Effector CD4-positive, alpha-beta T cell (primary cell): ENCODE measurements at regions not wholly inside any gene's neighbourhood (a gene's known extent, or its start where the extent isn't known, plus 50 kb on each side); places are given as distances from the start of the nearest gene placed in this dataset.

Experiments used
- DNase-seq: peaks from one replicate; pipeline ENCODE4 v3.0.0-alpha.2; 2020

GRCh38 chr1:168970926-168971659 lies 135.4 kb upstream of the ATP1B1 start:
- no peak for DNase-seq

DNA sequence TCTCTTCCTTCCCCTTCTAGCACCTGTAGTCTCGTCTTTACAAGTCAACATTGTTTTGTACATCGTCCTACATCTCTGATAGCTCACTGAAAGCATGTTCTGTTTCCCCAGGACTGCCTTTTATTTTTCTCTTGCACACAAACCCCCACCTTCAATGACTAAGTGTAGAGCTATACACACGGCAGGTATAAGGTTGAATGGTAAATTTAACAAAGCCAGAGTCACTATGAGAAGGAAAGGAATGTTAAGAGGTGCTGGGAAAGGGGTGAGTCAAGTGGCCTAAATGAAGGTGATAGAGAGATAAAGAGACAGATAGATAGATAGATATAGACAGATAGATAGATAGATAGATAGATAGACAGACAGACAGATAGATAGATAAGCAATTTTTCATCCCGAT lies 134.3 kb upstream of the ATP1B1 start:
- DNase-seq = no peak

- DNase-seq = no peak
Observed at GRCh38 chr1:168972887-168973286, 133.6 kb upstream of the ATP1B1 start.

- no peak for DNase-seq
Observed at GRCh38 chr1:168974117-168974516, 132.4 kb upstream of the ATP1B1 start.

- no peak for DNase-seq
Observed at GRCh38 chr1:168974611-168975010, 131.9 kb upstream of the ATP1B1 start.

GRCh38 chr1:168976267-168976666 lies 130.2 kb upstream of the ATP1B1 start:
- DNase-seq = no peak

- no peak for DNase-seq
Observed at GRCh38 chr1:168977618-168978017, 128.9 kb upstream of the ATP1B1 start.

GRCh38 chr1:168979276-168979675 lies 127.2 kb upstream of the ATP1B1 start:
- no peak for DNase-seq

DNA sequence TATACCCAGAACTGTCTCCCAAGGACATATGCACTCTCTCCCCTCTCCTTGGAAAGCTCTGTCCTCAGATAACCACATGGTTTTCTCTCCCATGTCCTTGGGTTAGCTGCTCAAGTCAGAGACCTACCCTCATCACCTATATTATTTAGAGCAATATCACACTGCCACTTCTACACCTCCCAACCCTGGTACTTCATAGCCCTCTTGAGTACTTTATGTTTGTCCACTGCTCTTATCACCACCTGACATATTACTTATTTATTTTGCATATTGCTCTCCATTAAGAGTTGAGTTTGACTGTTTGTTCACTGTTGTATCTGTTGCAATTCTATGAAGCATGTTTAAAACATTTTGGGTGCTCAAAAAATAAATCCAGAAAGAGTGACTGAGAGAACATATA lies 126.3 kb upstream of the ATP1B1 start:
- DNase-seq = no peak

DNA sequence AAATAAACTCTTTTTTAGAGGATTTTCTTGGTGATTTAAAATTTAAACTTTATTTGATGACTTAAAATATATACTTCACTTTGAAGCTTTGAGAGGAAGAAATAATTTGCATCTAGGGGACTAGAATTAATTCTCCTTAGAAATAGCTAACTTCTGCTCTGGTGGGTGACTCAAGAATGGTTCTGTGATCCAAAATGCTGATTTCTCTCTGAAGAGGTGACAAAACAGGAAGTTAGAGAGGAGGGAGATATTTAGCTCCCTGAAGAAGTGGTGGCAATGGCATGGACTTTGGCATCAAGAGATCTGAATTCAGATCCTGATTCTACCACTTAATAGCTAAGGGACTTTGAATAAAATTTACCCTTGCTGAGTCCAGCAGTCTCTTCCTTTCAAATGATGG lies 125.8 kb upstream of the ATP1B1 start:
- no peak for DNase-seq

DNA sequence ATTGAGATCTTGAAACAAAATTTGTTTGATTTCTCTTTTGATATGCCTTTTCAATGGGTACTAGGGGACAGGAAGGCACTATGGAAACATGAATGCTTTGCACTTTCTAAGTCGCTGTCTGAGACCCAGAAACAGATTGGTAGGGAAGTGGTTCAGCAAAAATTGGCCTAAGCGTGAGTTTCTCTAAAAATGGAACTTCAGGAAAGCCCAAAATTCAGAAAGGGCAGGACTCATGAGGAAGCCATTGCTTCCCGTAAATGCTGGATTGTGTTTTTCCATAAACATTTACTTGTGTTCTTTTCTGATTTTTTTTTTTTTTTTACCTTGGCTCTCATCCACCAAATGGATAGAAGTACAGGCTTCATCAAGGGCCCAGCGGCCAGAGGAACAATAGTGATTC lies 123.7 kb upstream of the ATP1B1 start:
- no peak for DNase-seq

DNA sequence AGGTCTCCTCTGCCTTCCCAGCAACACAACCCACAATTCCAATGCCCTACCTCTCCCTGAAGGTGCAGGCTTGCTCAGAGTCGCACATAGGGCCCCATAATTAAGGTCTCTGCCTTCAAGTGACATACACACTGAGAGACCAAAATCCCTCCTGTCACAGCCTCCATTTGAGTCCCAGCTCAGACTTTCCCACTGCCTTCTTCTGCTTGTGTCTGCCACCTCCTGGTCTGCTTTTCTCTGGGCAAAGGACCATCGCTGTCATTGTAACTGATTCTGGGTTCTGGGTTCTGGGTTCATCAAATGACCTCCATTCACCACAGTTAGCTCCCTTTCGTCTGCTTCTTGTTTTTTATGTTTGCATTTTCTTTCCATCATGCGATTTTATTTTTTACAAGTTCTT lies 119.2 kb upstream of the ATP1B1 start:
- DNase-seq = no peak

DNA sequence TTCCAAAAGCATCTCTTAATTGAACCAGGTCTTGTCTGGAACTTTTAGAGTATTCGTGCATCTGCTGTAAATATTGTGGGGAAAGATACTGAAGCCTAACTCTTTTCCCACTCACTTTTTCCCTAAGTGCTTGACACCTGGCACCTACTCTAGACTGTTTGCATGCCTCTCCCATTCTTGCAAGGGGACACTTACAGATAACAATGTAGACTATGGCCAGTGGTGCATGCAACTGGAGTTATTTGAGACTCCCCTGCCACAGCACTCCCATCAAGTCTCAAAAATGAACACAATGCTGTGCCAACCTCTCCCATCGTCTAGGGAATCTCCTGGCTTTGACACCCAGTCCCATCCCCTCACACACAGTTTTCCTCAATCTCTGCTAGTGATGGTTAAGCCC lies 118.6 kb upstream of the ATP1B1 start:
- DNase-seq = no peak

DNA sequence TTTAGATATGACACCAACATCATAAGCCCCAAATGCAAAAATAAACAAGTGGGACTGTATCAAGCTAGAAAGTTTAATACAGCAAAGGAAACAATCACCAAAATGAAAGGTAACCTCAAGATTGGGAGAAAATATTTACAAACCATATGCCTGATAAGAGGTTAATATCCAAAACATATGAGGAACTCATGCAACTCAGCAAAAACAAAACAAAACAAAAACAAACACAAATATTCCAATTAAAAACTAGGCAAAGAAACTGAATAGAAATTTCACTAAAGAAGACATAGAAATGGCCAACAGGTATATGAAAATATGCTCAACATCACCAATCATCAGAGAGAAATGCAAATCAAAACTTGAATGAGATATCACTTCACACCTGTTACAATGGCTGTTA lies 116.5 kb upstream of the ATP1B1 start:
- DNase-seq = no peak

DNA sequence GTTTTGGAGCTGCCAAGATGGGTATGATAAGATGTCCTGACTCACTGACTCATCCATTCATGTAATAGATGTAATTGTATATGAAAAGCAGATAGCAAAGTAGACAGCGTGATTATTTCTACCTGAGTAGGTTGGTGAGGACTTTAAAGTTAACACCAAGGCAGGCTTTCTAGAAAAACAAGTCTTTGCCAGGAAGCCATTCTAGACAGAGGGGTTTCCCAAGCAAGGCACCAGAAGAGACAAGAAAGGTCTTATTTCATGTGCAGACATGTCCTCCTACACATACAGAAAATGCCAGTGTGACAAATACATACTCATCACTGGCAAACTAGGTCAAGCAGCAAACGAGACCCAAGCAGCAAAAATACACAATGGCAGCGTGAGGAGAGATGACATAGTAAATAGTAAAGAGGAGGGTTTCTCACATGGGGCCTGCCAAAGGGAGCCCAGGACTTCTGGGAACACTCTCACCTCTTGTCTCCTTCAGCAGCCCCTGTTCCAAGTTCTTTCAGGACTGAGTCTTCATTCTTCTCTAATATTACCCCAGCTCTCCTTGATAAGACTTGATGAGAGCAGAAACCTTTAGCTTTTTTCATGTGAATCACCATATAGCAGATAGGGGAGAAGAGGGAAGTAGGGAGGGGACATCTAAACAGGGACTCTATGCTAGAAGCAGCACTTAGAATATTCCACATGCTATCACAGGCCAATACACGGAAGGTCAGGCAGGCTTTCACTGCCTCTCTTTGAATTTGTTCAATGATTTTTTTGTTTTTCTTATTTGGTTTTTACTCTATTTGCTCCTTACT lies 114.6 kb upstream of the ATP1B1 start:
- no peak for DNase-seq

DNA sequence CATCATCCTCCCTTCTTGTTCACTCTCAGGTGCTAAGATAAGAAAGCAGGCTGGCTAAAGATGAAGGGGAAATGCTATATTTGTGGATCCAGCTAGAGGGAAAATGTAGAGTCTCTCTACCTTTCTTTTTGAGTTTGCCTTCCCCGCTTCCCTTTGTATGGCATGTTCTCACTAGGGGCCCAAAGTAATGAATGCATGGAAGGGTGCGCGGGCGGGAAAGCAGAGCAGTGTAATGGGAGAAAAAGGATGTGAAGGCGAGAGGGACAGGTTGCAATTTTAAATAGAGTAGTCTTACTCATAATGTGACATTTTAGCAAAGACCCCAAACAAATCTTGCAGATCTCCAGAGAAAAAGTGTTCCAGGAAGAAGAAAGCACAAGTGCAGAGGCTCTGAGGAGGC lies 105.1 kb upstream of the ATP1B1 start:
- no peak for DNase-seq

- DNase-seq = no peak
Observed at GRCh38 chr1:169003864-169004516, 102.5 kb upstream of the ATP1B1 start.

DNA sequence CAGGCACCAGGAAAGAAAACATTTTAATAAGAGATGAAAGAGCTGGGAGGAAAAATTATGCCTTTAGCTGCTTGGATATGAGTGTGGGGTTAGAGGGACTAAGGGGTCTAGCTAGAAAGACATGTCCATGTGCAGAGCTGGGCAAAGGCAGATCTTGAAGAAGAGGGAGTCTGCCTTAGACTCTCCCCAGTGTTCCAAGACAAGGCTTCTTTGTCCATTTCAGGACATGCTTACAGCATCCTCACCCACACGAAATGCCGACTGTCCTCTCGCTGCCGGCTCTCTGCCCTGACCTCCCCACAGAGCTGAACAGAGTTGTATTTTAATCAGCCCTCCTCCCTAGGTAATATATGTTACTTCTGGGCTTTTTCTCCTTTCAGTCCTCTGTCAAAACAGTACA lies 100.7 kb upstream of the ATP1B1 start:
- no peak for DNase-seq

DNA sequence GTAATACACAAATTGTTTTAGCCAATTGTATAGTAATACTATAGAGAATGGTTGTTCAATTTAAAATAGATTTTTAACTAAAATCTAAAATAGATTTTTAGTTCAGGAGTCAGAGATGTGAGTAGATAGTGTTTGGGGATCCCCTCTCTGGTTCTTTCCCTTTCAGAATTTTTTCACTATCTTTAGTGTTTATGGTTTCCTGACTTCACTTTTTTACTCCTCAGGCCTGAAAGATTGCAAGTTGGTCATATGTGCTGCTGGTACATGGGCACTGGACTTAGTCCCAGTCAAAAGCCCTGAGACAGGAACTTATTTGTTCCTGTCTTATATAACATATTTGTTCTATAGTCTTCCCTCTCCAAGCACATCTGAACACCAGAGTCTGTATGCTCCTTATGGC lies 96.8 kb upstream of the ATP1B1 start:
- DNase-seq = no peak

DNA sequence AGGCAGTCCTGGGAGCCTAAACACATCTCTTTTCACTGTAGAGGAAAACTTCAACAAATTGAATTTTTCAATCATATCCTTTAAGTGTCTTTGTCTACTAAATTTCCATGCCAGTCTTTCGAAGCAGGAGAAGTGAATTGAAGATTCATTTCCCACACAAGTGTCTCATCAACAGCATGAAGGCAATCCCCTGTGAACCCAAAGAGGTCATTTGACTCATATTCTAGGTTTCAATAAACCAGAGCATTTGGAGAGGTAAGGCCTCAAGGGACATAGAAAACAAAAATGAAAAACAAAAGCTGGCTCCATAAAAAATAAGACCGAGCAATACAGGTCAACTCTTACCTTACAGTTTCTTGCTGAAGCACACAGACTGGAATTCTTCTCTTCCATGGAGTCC lies 94.1 kb upstream of the ATP1B1 start:
- DNase-seq = no peak

GRCh38 chr1:169013821-169014220 lies 92.7 kb upstream of the ATP1B1 start:
- DNase-seq = no peak

DNA sequence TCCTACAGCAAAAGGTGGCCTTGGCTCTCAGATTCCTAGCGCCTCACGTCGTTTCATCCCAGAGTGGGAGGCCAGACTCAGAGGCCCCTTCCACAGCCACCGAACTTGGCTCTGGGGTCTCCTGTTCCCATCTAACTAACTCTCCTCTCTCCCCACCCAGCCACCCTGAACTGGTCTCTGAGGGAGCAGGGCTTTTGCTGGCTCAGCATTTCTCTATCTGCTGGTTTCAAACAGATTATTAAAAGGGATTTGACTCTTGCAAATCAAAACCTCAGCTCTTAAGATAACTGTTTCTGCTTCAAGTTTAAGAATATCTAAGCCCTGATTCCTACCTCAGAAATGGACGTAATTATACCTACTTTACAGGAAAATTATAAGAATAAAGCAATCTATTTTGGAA lies 91.0 kb upstream of the ATP1B1 start:
- DNase-seq = no peak

DNA sequence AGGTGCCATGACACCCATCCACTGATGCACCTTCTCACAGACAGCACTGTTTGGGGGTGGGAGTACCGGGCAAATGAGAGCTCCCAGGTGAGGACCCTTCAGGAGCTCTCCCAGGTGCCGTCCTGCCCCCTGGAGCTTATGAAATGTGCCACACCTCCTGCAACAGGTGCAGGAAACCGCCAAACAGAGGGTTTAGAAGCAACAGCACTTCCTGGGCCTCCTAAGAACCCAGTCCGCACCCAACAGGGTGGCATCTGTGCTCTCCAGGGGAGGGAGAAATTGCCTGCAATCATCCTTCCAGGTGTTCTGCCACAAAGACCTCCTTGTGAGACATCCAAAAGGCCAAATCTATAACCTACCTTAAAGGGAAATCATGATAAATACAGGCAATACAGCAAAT lies 87.7 kb upstream of the ATP1B1 start:
- no peak for DNase-seq
